Inferior parietal cortex (tissue), 1 donor: ENCODE measurements at regions not wholly inside any gene's neighbourhood (a gene's known extent, or its start where the extent isn't known, plus 50 kb on each side); places are given as distances from the start of the nearest gene placed in this dataset.
"Not testable (repeated sequence)": the region's sequence is repeated elsewhere in the genome, so short reads cannot be mapped to it uniquely, and the experiment has no call there.

ENCODE experiments used
- DNase-seq: peaks from one replicate; pipeline ENCODE4 v3.0.0-alpha.2; 2016; ENCODE audit errors: extremely low spot score

DNA sequence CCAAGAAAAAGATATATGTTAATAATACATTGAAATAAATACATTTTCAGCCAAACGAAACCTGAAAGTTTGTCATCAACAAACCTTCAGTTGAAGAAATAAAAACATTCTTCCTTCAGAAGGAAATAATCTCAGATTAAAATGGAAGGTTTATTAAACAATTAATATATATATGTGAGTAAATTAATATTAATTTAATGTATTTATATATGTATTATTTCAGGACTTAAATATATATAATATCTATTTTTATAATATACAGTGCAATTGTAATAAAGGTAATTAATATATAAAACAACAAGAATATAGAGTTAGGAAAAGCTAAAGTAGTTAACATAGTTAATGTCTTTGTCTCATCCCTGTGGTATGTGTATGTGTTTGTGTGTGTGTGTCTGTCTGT lies 102.2 kb upstream of the CDC14C start:
- DNase-seq, result no peak

DNA sequence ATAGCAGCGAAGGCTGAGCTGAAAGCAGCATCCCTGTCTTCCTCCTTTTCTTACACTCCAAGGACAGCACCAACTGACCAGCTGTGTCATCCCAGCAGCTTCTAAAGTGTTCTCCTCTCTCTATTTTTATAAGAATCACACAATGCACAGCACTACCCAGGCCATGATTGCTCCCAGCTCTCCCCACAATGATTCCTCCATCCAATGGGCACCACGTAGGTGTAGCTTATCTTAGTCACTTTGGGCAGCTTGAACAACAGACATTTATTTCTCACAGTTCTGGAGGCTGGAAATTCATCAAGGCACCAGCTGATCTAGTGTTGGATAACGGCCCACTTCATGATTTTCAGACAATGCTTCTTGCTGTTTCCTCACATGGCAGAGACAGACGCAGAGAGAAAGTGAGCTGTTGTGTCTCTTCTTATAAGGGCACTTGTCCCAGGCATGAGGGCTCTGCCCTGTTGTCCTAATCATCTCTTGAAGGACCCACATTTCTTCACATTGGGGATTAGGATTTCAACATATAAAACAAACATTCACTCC lies 92.0 kb upstream of the CDC14C start:
- peak; percentile 77 for DNase-seq

DNA sequence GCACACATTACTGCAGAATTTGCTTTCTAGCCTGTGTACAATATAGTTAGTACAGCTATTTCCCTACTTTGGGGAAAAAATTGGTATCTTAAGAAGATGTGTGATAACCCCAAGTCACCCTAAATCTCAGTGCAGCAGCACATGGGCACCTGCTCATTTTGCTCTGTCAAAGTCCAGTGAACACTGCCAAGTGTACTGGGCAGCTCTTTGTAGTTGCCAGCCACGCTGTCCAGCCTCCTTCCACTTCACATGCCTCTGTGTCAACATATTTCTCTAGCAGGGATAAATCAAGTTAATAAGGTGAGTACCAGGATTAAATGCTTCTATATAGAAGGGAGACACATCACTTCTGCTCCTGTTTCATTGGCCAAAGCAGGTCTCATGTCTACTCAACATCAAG lies 87.1 kb upstream of the CDC14C start:
- no peak for DNase-seq

DNA sequence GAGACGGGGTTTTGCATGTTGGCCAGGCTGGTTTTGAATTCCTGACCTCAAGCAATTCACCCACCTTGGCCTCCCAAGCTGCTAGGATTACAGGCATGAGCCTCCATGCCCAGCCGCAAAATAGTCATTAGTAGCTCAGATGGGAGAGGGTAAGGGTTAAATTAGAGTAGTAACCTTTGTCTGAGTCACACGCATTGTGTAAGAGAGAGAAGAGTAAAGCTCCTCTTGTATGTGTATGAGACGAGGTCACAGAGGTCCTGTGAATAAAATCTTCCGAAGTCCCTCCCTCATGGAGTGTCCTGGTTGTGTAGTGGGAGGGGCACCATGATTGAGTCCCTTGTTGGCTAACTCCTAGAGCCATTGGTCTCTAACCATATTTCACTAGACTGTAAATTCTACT lies 85.2 kb upstream of the CDC14C start:
- no peak for DNase-seq

DNA sequence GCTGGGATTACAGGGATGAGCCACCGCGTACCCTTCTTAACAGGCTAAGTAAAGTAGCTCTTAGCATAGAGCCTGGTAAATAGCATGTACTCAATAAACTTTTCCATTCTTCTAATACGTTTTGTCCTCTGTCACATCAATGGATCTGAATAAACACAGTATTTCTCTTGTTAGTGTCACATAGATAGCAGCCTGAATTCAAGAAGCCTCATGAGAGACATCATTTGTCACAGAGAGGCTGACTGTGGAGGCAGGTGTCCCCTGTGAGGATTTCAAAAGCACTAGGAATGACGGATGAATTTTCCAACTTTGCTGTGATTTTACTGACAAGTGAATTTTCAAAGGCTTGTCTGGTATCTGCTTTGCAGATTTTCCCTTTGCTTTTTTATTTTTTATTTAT lies 82.6 kb upstream of the CDC14C start:
- DNase-seq, result no peak

DNA sequence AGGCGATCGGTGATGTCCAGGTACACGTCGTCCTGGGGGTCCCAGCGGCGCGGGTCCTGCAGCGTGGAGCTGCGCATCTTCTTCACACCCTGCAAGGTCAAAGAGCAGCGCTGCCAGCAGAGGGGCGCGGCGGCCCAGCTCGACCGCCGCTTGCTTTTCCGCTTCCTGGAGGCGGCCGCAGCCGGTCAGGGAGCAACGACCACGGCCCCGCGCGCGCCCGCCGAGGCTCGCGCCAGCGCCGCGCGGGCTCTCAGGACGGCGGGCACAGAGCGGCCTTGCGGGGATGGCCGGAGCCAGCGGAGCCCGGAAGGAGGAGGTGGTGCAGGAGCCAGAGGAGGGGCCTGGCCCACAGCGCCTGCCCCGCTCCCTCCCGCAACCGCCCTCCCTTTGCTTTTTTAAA lies 76.4 kb upstream of the CDC14C start:
- DNase-seq, result no peak

DNA sequence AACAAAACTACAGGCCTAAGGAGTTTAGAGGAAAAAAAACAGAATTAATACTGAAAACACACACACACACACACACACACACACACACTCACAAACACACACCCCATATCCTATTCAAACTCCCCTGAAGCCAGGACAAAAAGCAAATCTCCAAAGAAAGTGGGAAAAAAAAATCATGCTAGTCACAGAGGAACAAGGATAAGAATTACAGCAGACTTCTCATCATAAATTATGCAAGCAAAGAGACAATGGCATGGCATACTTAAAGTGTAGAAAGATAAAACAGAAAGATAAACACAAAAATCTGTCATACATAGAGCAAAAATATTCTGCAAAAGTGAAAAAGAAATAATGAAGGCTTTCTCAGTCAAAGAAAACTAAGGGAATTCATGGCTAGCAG lies 63.9 kb upstream of the CDC14C start:
- not testable (repeated sequence) for DNase-seq

DNA sequence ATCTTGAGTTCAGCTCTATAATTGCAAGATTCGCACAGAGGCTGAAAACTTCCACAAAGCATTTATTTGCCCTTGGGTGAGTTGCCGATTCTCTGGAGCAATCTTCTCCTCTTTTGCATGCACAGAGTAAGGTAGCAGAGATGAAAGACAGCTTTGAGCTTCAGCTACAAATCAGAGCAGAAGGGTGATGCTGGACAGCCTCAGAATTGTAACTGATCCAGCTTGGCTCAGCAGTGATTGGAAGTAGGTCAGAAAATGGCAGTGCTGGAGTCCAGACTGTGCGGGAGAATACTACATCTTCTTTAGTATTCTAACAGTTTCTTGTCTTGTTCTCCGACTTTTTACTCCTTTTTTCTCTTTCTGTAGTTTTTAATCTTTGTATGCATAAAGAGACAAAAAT lies 55.4 kb upstream of the CDC14C start:
- no peak for DNase-seq

DNA sequence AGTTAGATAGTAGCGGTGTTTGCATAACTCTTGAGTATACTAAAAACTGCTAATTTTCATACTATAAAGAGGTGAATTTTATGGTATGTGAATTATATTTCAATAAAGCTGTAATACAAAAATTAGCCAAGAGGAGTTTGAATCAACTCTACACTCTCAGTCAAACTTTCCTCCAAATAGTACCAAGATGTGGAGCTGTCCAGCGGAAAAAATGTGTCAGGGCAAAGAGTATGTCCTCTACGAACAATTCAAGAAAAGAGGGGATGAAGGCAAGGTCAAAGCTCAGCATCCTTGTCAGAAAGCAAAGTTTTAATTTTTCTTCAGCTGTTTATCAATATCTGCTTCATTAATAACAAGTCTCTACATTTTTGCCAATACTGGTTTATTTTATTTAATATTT lies 51.8 kb upstream of the CDC14C start:
- no peak for DNase-seq
